Sigmoid colon (tissue), 6 donors: ENCODE measurements at regions not wholly inside any gene's neighbourhood (a gene's known extent, or its start where the extent isn't known, plus 50 kb on each side); places are given as distances from the start of the nearest gene placed in this dataset.

Source experiments
- DNase-seq: peaks from one replicate; pipeline ENCODE4 v3.0.0-alpha.2; 2019
- H3K27ac ChIP-seq, 4 donors: fragments of 200-600 bp; sonication (generic); one replicate each; pipeline ENCODE4 v1.5.1; 2016 to 2019; ENCODE audit warnings: mild to moderate bottlenecking in 1 of 4
- H3K27me3 ChIP-seq, 3 donors: fragments of 200-600 bp; sonication (generic); one replicate each; pipeline ENCODE4 v1.5.1; 2019; ENCODE audit warnings: mild to moderate bottlenecking in 1 of 3
- H3K36me3 ChIP-seq, 4 donors: fragments of 200-600 bp; sonication (generic); one replicate each; pipeline ENCODE4 v1.5.1; 2016 to 2019
- H3K4me1 ChIP-seq, 4 donors: fragments of 200-600 bp; sonication (generic); one replicate each; pipeline ENCODE4 v1.5.1; 2017 to 2019
- H3K4me3 ChIP-seq, 4 donors: fragments of 200-600 bp; sonication (generic); one replicate each; pipeline ENCODE4 v1.5.1; 2017 to 2019; ENCODE audit warnings: mild to moderate bottlenecking in 2 of 4, moderate library complexity in 1 of 4
- H3K9me3 ChIP-seq, 4 donors: fragments of 200-600 bp in 3 of 4; sonication (generic) in 3 of 4; one replicate each; pipeline versions ENCODE4 v1.5.1 to v1.6.1; 2013 to 2019
- EP300 ChIP-seq, 4 donors: sonication (generic); formaldehyde crosslinking; IDR thresholded peaks; one replicate each; pipeline ENCODE4 v1.6.1; 2017; ENCODE audit warnings: antibody characterized with exemption in 4 of 4
- POLR2A ChIP-seq, 2 donors: fragments of 450-650 bp; IDR thresholded peaks; one replicate each; pipeline ENCODE4 v1.6.1; 2016; ENCODE audit warnings: antibody characterized with exemption in 2 of 2, mild to moderate bottlenecking in 2 of 2, moderate library complexity in 2 of 2
- POLR2AphosphoS5 ChIP-seq, 4 donors: sonication (generic); formaldehyde crosslinking; IDR thresholded peaks; one replicate each; pipeline ENCODE4 v1.6.1; 2017; ENCODE audit warnings: antibody characterized with exemption in 4 of 4
- WGBS, 2 donors: extraction: QIAGEN DNeasy Blood & Tissue Kit; methylation state at CpG; one replicate each; pipeline ENCODE4 v1.1.7; 2013; 5-methylcytosine and 5-hydroxymethylcytosine counted together
- intact Hi-C: fragments of 100-400 bp; cut with DNase I; formaldehyde crosslinking; loops from one replicate; pipeline ENCODE4 v1.15.1; 2023
- small RNA-seq, 3 donors: library from RNA; depleted of rRNA; stranded (forward); fragments of <200 nt; gene quantifications; one replicate each; pipeline ENCODE3, GENCODE V24; 2016
- TF ChIP-seq, protein P1 (sequence below), 4 experiments: fragments of 450-650 bp in 3 of 4; fragments of 200-600 bp in 1 of 4; IDR thresholded peaks; one replicate each; pipeline ENCODE4 v1.5.1; 2016 to 2019; ENCODE audit warnings: antibody characterized with exemption in 4 of 4, mild to moderate bottlenecking in 3 of 4, moderate library complexity in 2 of 4
- donor health status: healthy with polysubstance abuse.
- donor health status: healthy.

DNA sequence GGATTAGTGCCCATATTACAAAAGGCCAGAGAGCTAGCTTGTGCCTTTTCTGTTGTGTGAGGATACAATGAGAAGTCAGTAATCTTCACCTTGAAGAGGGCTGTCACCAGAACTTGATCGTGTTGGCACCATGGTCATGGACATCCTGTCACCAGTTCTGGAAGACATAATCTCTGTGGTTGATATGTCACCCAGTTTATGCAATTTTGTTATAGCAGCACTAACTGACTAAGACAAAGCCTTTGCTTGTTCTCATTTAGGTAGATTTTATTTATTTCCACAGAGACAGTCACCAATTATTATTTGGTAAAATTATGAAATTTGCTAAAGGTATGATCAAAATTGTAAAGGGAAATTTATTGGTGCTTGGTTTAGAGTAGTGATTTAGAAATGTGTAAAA is 308.8 kb upstream of the CPXCR1 start:
- 90 to 91% methylated on average over 1 of the region's 1 CpG for WGBS, 2 donors
- H3K36me3 ChIP-seq, result no peaks in the 10 kb centered on the region
- no peaks in the 10 kb centered on the region for H3K4me1 ChIP-seq
- no peaks in the 10 kb centered on the region for H3K27me3 ChIP-seq
- H3K27ac ChIP-seq, result no peak overlapping the region
- TF ChIP-seq POLR2AphosphoS5 (IDR thresholded peaks at IDR 0.05) (no peak), POLR2A (IDR thresholded peaks at IDR 0.05) (no peak), EP300 (IDR thresholded peaks at IDR 0.05) (no peak)
- TF ChIP-seq, protein P1, sequence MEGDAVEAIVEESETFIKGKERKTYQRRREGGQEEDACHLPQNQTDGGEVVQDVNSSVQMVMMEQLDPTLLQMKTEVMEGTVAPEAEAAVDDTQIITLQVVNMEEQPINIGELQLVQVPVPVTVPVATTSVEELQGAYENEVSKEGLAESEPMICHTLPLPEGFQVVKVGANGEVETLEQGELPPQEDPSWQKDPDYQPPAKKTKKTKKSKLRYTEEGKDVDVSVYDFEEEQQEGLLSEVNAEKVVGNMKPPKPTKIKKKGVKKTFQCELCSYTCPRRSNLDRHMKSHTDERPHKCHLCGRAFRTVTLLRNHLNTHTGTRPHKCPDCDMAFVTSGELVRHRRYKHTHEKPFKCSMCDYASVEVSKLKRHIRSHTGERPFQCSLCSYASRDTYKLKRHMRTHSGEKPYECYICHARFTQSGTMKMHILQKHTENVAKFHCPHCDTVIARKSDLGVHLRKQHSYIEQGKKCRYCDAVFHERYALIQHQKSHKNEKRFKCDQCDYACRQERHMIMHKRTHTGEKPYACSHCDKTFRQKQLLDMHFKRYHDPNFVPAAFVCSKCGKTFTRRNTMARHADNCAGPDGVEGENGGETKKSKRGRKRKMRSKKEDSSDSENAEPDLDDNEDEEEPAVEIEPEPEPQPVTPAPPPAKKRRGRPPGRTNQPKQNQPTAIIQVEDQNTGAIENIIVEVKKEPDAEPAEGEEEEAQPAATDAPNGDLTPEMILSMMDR (IDR thresholded peaks at IDR 0.05), result no peak
- intact Hi-C loops, result no loop called here
- H3K4me3 ChIP-seq, result no peak overlapping the region
- no peak for DNase-seq
- H3K9me3 ChIP-seq, result no peaks in the 10 kb centered on the region

DNA sequence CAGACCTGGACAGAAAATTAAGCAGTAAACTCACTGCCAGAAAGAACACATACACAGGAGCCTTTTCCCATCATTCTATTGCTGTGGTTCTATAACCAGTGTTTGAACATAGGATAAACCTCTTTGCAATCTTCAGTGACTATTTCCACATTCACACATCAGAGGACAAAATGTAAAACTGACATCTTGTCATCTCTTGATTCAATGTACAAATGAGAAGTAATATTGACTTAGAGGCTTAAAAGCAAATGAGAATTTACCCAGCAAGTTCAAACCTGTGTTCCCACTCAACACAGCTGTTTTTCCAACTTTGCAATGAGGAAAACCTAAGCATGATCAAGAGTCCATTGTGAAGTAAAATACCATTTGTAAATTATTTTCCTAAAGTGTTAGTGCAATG is 307.1 kb upstream of the CPXCR1 start:
- DNase-seq, result no peak
- Histone ChIP-seq H3K4me3 (no peak overlapping the region), H3K27me3 (no peaks in the 10 kb centered on the region), H3K9me3 (no peaks in the 10 kb centered on the region), H3K27ac (no peak overlapping the region), H3K36me3 (no peaks in the 10 kb centered on the region), H3K4me1 (no peaks in the 10 kb centered on the region)
- TF ChIP-seq POLR2A (IDR thresholded peaks at IDR 0.05), result no peak
- TF ChIP-seq, protein P1 (IDR thresholded peaks at IDR 0.05), result no peak
- TF ChIP-seq EP300 (IDR thresholded peaks at IDR 0.05), result no peak
- TF ChIP-seq POLR2AphosphoS5 (IDR thresholded peaks at IDR 0.05), result no peak
- intact Hi-C loops, result no loop called here

Small RNA genes lying in the stretch of these regions (small RNA-seq; reads per million reads assigned to genes)
- gene AL929325.1, result 0 reads per million in 3 donors
- 0 reads per million in 3 donors for gene RF01225
